Prostate gland (tissue), 2 donors: ENCODE measurements at regions not wholly inside any gene's neighbourhood (a gene's known extent, or its start where the extent isn't known, plus 50 kb on each side); places are given as distances from the start of the nearest gene placed in this dataset.

ENCODE experiments used
- POLR2A ChIP-seq: fragments of 450-650 bp; IDR thresholded peaks from one replicate; pipeline ENCODE4 v1.6.1; 2016; ENCODE audit warnings: antibody characterized with exemption, mild to moderate bottlenecking
- TF ChIP-seq, protein P1 (sequence below), 4 experiments: fragments of 200-600 bp in 2 of 4; fragments of 450-650 bp in 2 of 4; sonication (generic) in 2 of 4; IDR thresholded peaks; 1 replicate in 3 of 4; 2 replicates in 1 of 4; pipeline ENCODE4 v1.5.1; 2016 to 2019; ENCODE audit warnings: antibody characterized with exemption in 4 of 4, mild to moderate bottlenecking in 2 of 4, moderate library complexity in 2 of 4

DNA sequence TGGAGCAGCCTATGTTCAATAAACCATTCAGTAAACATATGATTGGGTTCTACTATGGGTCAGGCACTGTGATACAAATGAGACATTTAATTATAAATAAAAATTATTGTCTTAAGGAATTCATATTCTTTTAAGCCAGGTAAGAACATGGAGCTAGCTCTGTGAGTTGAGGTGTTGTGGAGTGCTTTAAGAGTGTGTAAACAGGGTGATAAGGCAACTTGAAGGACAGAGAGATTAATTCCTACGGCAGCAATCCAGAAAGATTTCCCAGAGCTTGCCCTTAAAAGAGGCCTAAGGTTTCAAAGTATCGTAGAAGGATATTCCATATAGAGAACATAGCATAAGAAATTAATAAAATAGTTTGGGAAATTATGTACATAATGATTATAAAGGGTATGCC, 126.4 kb upstream of the FAT3 start:
- TF ChIP-seq, protein P1, sequence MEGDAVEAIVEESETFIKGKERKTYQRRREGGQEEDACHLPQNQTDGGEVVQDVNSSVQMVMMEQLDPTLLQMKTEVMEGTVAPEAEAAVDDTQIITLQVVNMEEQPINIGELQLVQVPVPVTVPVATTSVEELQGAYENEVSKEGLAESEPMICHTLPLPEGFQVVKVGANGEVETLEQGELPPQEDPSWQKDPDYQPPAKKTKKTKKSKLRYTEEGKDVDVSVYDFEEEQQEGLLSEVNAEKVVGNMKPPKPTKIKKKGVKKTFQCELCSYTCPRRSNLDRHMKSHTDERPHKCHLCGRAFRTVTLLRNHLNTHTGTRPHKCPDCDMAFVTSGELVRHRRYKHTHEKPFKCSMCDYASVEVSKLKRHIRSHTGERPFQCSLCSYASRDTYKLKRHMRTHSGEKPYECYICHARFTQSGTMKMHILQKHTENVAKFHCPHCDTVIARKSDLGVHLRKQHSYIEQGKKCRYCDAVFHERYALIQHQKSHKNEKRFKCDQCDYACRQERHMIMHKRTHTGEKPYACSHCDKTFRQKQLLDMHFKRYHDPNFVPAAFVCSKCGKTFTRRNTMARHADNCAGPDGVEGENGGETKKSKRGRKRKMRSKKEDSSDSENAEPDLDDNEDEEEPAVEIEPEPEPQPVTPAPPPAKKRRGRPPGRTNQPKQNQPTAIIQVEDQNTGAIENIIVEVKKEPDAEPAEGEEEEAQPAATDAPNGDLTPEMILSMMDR (IDR thresholded peaks at IDR 0.05) = no peak
- no peak for TF ChIP-seq POLR2A
